GM19397 (cell line): ENCODE measurements at regions not wholly inside any gene's neighbourhood (a gene's known extent, or its start where the extent isn't known, plus 50 kb on each side); places are given as distances from the start of the nearest gene placed in this dataset.
"Not testable (repeated sequence)": the region's sequence is repeated elsewhere in the genome, so short reads cannot be mapped to it uniquely, and the experiment has no call there.

Experiments
- ATAC-seq: cut with Tn5 transposase; IDR thresholded peaks from one replicate; pipeline ENCODE4 v1.9.1; 2021; ENCODE audit warnings: mild to moderate bottlenecking, moderate library complexity; ENCODE audit not compliant: unreplicated experiment

DNA sequence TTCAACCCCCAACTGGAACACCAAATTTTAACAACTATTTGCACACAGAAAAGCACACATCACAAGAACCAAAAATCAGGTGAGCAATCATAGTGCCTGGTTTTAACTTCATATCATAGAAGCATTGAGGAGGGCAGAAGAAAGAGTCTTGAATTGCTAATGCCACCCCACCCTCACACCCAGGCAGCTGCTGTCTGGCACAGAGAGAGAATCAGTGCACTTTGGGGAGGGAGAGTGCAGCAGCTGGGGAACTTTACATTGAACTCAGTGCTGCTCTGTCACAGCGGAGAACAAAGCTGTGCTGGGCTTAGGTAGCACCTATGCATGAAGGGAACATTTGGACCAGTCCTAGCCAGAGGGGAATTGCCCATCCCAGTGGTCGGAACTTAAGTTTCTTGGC is 76.0 kb upstream of the KBTBD8 start:
- no peak for ATAC-seq

GRCh38 chr3:66923969-66924368 is 74.1 kb upstream of the KBTBD8 start:
- no peak for ATAC-seq

DNA sequence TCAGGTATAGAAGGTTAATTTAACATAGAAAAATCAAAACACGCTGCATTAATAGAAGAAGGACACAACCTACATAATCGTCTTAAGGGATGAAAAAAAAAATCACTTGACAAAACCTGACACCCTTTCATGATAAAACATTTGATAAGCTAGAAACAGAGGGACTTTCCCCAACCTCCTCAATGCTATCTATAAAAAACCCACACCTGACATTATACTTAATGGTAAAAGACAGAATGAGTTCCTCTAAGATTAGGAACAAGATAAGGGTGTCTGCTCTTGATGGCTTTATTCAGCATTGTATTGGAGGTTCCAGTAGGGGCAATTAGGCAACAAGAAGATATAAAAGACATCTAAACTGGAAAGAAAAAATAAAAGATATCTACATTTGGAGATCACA is 69.9 kb upstream of the KBTBD8 start:
- no peak for ATAC-seq

- no peak for ATAC-seq
Observed at GRCh38 chr3:66931291-66931690, 66.8 kb upstream of the KBTBD8 start.

DNA sequence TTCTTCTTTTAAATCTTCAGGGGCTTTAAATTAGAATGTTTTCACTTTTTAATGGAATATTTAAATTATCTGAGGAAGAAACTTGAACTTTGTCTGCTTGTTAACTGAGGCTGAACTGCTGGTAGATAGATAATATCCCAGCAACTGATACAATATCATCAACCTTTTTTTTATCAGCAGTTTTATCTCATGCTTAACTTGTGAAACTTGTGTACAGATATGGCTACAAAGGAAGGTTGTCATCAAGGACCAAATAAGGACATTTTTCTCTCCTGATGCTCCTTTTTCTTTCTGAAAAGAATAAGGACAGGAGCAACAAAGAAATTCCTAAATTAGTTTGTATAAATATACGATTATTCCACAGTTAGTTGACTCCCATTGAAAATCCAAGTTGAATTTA is 66.4 kb upstream of the KBTBD8 start:
- ATAC-seq, result no peak

GRCh38 chr3:66933233-66933632 is 64.9 kb upstream of the KBTBD8 start:
- no peak for ATAC-seq

DNA sequence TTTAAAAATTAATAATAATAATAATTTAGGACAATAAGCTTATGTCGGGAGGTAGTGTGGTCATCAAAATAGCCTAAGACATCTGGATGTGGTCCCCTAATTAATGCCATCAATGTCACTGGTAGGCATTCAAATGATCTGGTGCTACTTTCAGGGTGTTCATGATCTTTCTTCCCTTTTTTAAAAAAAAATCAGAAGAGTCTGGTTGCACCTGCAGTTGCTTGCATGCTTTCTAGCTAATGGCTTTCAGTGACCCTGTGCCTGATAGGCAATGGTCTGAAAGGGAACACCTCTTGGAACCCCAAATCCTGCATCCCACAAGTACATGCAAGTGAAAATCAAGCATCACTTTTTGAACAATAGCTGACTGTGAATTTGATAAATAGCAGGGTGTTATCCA is 64.1 kb upstream of the KBTBD8 start:
- no peak for ATAC-seq

GRCh38 chr3:66934725-66935124 is 63.4 kb upstream of the KBTBD8 start:
- ATAC-seq, result no peak

DNA sequence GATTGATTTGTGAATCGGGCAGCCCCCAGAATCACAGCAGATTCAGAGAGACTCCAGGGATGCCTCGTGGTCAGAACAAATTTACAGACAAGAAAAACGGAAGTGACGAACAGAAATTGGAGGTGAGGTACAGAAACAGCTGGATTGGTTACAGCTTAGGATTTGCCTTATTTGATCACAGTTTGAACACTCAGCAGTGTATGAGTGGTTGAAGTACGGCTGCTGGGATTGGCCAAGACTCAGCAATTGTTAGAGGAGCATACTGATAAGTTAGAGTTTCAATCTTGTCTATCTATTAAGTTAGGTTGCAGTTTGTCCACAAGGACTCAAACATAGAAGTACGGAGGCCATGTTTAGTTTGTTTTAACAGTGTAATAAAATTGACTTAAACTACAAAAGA is 61.1 kb upstream of the KBTBD8 start:
- ATAC-seq, result not testable (repeated sequence)

- ATAC-seq, result peak; percentile 69
Observed at GRCh38 chr3:66938338-66938963, 59.7 kb upstream of the KBTBD8 start.

DNA sequence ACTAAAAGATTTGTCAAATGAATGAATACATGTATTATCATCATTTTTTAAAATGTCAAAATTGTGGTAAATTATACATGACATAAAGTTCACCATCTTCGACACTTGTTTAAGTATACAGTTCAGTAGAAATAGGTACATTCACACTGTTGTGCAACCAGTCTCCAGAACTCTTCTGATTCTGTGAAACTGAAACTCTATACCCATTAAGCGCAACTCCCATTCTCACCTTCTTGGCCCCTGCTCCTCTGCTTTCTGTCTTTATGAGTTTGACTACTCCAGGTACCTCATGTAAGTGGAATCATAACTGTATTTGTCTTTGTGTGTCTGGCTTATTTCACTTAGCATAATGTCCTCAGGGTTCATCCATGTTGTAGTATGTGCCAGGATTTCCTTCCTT is 50.1 kb upstream of the KBTBD8 start:
- ATAC-seq, result no peak
